Thyroid gland (tissue), 4 donors: ENCODE measurements at regions not wholly inside any gene's neighbourhood (a gene's known extent, or its start where the extent isn't known, plus 50 kb on each side); places are given as distances from the start of the nearest gene placed in this dataset.

Experiments
- POLR2A ChIP-seq, 2 donors: fragments of 450-650 bp; IDR thresholded peaks; one replicate each; pipeline ENCODE4 v1.6.1; 2017; ENCODE audit warnings: antibody characterized with exemption in 2 of 2, mild to moderate bottlenecking in 2 of 2, moderate library complexity in 1 of 2
- TF ChIP-seq, protein P1 (sequence below), 6 experiments: fragments of 200-600 bp in 3 of 6; fragments of 450-650 bp in 3 of 6; sonication (generic) in 3 of 6; IDR thresholded peaks; one replicate each; pipeline ENCODE4 v1.5.1; 2016 to 2019; ENCODE audit warnings: antibody characterized with exemption in 6 of 6, mild to moderate bottlenecking in 2 of 6, inconsistent platforms in 1 of 6, moderate library complexity in 1 of 6

DNA sequence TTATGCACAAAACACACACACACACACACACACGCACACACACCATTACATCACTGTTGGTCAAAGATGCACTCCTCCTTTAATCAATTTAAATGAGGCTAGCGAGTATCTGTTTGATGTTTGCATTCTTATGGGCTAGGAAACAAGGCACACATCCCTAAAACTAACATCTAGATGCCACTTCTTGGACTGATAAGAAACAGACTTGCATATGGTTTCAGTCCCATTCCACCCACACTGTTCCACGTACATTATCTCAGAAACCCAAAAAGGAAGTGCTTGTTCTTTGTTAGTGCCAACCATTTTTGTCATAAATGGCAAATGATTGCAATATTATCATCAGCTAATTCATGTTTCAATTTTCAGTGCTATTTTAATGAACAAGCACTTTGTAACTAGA lies 69.5 kb downstream of the CCR1 start:
- TF ChIP-seq, protein P1, sequence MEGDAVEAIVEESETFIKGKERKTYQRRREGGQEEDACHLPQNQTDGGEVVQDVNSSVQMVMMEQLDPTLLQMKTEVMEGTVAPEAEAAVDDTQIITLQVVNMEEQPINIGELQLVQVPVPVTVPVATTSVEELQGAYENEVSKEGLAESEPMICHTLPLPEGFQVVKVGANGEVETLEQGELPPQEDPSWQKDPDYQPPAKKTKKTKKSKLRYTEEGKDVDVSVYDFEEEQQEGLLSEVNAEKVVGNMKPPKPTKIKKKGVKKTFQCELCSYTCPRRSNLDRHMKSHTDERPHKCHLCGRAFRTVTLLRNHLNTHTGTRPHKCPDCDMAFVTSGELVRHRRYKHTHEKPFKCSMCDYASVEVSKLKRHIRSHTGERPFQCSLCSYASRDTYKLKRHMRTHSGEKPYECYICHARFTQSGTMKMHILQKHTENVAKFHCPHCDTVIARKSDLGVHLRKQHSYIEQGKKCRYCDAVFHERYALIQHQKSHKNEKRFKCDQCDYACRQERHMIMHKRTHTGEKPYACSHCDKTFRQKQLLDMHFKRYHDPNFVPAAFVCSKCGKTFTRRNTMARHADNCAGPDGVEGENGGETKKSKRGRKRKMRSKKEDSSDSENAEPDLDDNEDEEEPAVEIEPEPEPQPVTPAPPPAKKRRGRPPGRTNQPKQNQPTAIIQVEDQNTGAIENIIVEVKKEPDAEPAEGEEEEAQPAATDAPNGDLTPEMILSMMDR (IDR thresholded peaks at IDR 0.05) = no peak
- TF ChIP-seq POLR2A (IDR thresholded peaks at IDR 0.05) = no peak
